H1 (cell line): ENCODE measurements at regions not wholly inside any gene's neighbourhood (a gene's known extent, or its start where the extent isn't known, plus 50 kb on each side); places are given as distances from the start of the nearest gene placed in this dataset.

Experiments used
- BRCA1 ChIP-seq: IDR thresholded peaks from 2 replicates; pipeline ENCODE4 v1.6.1; 2012; ENCODE audit warnings: low read depth, low read length, improper control_type of control experiment
- TBP ChIP-seq: IDR thresholded peaks from 2 replicates; pipeline ENCODE4 v1.6.1; 2011; ENCODE audit warnings: low read depth, low read length, improper control_type of control experiment
- TF ChIP-seq, protein P1 (sequence below): IDR thresholded peaks from 2 replicates; pipeline ENCODE4 v1.6.1; 2012; ENCODE audit warnings: low read length, inconsistent platforms
- TF ChIP-seq, protein P2 (sequence below), 3 experiments: IDR thresholded peaks; 1 replicate in 2 of 3; 2 replicates in 1 of 3; pipeline versions ENCODE4 v1.5.1 to v1.6.1; 2011; ENCODE audit warnings: low read length in 3 of 3, mild to moderate bottlenecking in 3 of 3, inconsistent platforms in 2 of 3, low read depth in 1 of 3, moderate library complexity in 1 of 3; ENCODE audit not compliant: insufficient read depth in 1 of 3; ENCODE audit errors: control extremely low read depth in 1 of 3

DNA sequence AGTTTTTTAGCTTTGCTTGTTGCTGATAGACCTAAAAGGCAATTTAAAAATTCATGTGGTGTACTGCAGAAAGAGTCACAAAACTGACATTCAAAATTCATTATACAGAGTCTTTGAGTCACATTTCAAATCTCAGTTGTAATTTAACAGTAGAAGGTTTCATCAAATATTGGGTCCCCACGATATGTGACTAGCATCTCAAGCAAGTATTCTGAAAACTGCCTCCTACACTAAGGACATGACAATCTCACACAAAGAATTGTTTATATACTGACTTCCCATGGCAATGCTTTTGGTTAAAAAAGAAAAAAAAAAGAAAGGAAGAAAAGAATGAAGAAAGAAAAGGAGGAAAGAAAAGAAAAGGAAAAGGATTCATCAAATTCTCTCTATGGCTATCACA, 62.1 kb upstream of the CTSO start (continued):
- TF ChIP-seq BRCA1 (no peak), TBP (no peak)
- TF ChIP-seq, protein P1, sequence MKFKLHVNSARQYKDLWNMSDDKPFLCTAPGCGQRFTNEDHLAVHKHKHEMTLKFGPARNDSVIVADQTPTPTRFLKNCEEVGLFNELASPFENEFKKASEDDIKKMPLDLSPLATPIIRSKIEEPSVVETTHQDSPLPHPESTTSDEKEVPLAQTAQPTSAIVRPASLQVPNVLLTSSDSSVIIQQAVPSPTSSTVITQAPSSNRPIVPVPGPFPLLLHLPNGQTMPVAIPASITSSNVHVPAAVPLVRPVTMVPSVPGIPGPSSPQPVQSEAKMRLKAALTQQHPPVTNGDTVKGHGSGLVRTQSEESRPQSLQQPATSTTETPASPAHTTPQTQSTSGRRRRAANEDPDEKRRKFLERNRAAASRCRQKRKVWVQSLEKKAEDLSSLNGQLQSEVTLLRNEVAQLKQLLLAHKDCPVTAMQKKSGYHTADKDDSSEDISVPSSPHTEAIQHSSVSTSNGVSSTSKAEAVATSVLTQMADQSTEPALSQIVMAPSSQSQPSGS = no peak
- TF ChIP-seq, protein P2, sequence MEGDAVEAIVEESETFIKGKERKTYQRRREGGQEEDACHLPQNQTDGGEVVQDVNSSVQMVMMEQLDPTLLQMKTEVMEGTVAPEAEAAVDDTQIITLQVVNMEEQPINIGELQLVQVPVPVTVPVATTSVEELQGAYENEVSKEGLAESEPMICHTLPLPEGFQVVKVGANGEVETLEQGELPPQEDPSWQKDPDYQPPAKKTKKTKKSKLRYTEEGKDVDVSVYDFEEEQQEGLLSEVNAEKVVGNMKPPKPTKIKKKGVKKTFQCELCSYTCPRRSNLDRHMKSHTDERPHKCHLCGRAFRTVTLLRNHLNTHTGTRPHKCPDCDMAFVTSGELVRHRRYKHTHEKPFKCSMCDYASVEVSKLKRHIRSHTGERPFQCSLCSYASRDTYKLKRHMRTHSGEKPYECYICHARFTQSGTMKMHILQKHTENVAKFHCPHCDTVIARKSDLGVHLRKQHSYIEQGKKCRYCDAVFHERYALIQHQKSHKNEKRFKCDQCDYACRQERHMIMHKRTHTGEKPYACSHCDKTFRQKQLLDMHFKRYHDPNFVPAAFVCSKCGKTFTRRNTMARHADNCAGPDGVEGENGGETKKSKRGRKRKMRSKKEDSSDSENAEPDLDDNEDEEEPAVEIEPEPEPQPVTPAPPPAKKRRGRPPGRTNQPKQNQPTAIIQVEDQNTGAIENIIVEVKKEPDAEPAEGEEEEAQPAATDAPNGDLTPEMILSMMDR (IDR thresholded peaks at IDR 0.05; ENCODE audit: control extremely low read depth in 1 of 3, insufficient read depth in 1 of 3, low read depth in 1 of 3, low read length in 3 of 3) = no peak
